IMR-90 (cell line): ENCODE measurements at regions not wholly inside any gene's neighbourhood (a gene's known extent, or its start where the extent isn't known, plus 50 kb on each side); places are given as distances from the start of the nearest gene placed in this dataset.
"Not testable (repeated sequence)": the region's sequence is repeated elsewhere in the genome, so short reads cannot be mapped to it uniquely, and the experiment has no call there.

Experiments
- BHLHE40 ChIP-seq: fragments of 150-350 bp; IDR thresholded peaks from 2 replicates; pipeline ENCODE4 v1.6.1; 2016; ENCODE audit warnings: mild to moderate bottlenecking, low read depth, low read length
- CEBPB ChIP-seq: IDR thresholded peaks from 2 replicates; pipeline ENCODE4 v1.6.1; 2012; ENCODE audit warnings: low read depth, low read length, improper control_type of control experiment
- FOS ChIP-seq: fragments of 150-350 bp; IDR thresholded peaks from 2 replicates; pipeline ENCODE4 v1.6.1; 2016; ENCODE audit warnings: low read depth, low read length
- POLR2A ChIP-seq: IDR thresholded peaks from 2 replicates; pipeline ENCODE4 v1.6.1; 2012; ENCODE audit warnings: mild to moderate bottlenecking, low read depth, low read length
- RAD21 ChIP-seq: IDR thresholded peaks from 2 replicates; pipeline ENCODE4 v1.6.1; 2012; ENCODE audit warnings: low read length, improper control_type of control experiment
- RCOR1 ChIP-seq: IDR thresholded peaks from 2 replicates; pipeline ENCODE4 v1.6.1; 2012; ENCODE audit warnings: mild to moderate bottlenecking, low read length, improper control_type of control experiment; ENCODE audit not compliant: insufficient replicate concordance
- SMC3 ChIP-seq: fragments of 150-350 bp; IDR thresholded peaks from 2 replicates; pipeline ENCODE4 v1.6.1; 2016; ENCODE audit warnings: low read depth, mild to moderate bottlenecking, antibody characterized with exemption, low read length, moderate library complexity
- TF ChIP-seq, protein P1 (sequence below): conservative IDR thresholded peaks from 2 replicates; pipeline ENCODE4 v1.5.1; 2012; ENCODE audit warnings: mild to moderate bottlenecking, low read depth, low read length, improper control_type of control experiment
- TF ChIP-seq, protein P2 (sequence below): fragments of 150-350 bp; IDR thresholded peaks from 2 replicates; pipeline ENCODE4 v1.6.1; 2017; ENCODE audit warnings: mild to moderate bottlenecking, antibody characterized with exemption, low read length, low read depth

DNA sequence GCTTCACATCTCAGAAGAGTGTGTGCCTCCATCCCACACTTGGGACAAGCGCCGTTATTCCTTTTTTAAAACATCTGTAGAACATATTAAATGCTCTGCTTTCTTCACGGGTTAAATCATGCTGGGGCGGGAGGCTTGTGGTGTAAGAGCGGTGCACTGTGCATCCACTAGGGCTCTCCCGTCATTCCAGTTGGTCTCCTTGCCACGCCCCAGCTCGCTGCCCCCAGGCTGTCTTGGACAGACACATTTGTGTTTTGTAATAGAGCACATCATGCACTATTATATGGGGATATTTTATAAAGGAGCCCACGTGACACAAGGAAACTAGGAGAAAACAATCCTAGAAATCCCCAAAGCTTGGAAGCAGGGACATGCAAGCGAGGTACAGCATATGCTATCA, 87.7 kb upstream of the PLGLB2 start:
- TF ChIP-seq, protein P1, sequence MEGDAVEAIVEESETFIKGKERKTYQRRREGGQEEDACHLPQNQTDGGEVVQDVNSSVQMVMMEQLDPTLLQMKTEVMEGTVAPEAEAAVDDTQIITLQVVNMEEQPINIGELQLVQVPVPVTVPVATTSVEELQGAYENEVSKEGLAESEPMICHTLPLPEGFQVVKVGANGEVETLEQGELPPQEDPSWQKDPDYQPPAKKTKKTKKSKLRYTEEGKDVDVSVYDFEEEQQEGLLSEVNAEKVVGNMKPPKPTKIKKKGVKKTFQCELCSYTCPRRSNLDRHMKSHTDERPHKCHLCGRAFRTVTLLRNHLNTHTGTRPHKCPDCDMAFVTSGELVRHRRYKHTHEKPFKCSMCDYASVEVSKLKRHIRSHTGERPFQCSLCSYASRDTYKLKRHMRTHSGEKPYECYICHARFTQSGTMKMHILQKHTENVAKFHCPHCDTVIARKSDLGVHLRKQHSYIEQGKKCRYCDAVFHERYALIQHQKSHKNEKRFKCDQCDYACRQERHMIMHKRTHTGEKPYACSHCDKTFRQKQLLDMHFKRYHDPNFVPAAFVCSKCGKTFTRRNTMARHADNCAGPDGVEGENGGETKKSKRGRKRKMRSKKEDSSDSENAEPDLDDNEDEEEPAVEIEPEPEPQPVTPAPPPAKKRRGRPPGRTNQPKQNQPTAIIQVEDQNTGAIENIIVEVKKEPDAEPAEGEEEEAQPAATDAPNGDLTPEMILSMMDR = not testable (repeated sequence)
- not testable (repeated sequence) for TF ChIP-seq RCOR1, POLR2A, SMC3, CEBPB, RAD21, FOS, BHLHE40
- TF ChIP-seq, protein P2, sequence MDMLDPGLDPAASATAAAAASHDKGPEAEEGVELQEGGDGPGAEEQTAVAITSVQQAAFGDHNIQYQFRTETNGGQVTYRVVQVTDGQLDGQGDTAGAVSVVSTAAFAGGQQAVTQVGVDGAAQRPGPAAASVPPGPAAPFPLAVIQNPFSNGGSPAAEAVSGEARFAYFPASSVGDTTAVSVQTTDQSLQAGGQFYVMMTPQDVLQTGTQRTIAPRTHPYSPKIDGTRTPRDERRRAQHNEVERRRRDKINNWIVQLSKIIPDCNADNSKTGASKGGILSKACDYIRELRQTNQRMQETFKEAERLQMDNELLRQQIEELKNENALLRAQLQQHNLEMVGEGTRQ = not testable (repeated sequence)
